HG03139 (cell line): ENCODE measurements at regions not wholly inside any gene's neighbourhood (a gene's known extent, or its start where the extent isn't known, plus 50 kb on each side); places are given as distances from the start of the nearest gene placed in this dataset.

ENCODE experiments used
- ATAC-seq: cut with Tn5 transposase; IDR thresholded peaks from one replicate; pipeline ENCODE4 v1.9.1; 2021; ENCODE audit not compliant: unreplicated experiment

DNA sequence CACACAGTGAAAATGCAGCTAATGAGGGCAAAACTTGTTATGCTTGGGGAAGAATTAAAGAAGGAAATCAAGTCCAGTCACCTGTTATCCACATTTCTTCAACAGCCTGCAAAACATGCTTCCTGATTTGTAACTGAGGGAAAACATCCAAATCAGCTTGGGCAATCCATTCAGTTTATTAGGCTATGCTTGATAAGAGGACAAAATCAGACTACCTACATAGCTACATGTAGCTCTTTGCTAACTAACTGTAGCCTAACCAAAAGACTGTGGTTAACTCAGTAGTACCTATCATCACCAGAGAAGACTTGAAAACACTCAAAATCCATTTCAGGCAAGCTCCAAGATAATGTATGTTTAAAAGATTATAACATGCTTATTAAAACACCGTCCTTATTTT is 436.4 kb downstream of the SHQ1 start:
- no peak for ATAC-seq

DNA sequence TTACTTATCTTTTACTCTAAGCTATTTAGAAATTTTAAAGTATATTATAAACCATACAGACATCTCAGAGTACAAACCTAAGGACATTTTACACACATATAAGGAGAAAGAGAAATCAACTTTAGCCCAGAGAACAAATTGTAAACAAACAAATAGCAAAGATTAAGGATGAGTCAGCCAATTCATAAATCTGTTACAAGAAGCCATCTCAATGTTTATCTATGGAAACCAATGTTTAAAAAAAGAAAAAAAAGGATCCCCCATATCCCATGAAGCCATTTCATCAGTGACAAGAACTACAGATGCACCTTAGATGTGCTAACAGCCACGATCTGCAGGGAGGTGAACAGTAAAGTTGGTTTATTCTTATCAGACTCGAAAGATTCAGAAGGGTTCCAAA is 437.1 kb downstream of the SHQ1 start:
- ATAC-seq: no peak

DNA sequence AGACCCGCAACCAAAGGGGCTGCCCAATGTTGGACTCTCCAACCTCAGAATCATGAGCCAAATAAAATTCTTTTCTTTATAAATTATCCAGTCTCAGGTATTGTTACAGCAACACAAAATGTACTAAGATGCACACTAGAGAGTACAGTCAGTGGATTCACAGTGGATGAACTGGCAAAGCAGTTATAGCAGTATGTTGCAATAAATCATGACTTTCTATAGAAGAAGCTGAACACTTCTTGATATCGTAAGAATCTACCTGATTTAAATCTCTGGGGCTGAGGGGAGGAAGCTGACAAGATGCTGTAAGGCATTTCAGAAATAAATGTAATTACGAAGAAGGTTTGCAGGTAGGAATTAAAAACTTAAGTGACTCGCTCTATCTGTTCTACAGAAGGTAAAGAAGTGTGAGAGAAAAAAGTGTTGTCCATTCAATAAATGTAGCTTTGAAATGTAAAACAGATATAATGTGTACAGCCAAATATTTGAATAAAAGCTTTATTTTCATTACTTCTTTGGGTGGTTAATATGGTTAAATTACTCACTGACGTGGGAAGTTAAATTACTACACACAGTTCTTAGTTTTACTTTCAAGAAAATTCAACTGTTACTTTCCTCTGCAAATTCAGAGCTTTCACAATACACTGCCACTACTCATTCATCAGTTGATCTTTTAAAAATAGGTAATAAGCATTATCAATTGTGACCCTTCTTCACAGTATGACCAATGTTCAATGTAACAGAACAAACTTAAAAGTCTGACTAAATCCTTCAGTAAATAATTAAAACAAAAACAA is 439.1 kb downstream of the SHQ1 start:
- ATAC-seq: no peak

DNA sequence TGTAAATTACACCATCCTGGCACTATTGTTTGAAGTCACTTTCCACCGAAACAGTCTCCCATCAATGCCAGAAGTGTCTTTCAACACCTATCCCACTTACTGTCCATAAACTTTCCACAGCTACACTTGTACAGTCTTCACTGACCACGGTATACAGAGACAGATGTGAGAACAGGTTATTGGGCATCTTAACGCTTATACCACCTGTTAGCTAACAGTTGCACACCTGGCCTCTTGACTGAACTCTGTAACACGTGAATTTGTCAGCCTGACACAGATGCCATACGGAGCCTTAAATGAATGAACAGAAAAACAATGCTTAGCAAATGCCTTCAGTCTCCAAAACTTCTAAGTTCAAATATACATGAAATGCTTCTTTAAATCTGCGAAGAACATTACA is 440.5 kb downstream of the SHQ1 start:
- no peak for ATAC-seq

DNA sequence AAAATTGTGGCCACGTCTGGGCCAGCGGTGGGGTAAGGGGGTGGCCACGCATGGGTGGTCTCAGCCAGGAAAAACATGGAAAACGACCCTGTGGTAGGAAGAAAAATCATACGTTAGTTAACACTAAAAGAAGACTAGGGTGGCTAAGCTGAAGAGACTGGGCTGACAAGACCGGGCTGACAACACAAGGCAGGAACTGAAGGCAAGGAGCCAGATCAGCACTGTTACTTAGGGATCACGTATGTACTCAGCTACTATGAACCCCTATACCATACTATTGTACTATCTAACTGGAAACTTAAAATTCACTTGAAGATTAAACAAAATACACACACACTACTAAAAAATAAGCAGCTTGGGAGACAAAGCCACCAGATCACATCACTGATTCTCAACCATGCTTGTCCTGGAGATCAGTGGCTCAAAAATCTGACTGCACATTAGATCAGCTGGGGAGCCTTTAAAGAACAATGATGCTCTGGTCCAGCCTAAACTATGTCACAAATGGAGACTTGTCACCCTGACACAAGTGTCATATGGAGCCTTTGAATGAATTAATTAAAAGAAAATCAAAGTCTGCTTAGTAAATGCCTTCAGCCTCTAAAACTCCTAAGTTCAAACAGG is 442.2 kb downstream of the SHQ1 start:
- ATAC-seq: no peak

DNA sequence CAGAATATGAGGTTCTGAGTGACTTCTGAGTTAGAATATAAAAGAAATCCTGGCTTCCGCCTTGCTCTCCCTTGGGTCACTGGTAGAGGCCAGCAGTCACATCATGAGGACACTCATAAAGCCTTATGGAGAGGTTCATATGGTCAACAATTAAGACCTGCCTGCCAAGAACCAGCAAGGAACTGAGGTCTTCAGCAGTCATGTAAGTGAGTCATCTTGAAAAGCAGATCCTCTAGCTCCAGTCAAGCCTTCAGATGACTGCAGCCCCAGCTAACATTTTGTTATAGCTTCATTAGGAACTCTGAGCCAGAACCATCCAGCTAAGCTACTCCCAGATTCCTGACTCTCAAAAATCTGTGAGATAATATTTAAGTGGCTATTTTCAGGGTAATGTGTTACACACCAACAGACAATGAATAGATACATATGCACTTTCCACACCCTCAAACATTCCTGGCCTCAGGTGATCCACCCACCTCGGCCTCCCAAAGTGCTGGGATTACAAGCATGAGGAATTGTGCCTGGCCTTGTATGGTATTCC is 447.2 kb downstream of the SHQ1 start:
- no peak for ATAC-seq

DNA sequence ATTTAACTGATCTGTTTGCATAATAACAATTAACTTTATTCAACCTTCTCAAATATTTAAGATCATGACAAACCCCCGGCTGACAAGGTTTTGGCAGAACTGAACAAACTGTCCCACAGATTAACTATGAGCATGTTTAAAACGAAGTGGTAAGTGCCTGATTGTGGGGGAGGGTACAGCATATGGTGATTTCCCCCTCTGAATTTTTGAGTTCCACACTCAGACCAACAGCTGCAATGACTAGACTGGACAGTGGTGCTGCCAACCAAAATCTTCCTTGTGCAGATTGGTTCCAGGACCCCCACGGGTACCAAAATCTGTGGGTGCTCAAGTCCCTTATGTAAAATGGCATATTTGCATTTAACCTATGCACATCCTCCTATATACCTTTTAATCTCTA is 449.5 kb downstream of the SHQ1 start:
- no peak for ATAC-seq

DNA sequence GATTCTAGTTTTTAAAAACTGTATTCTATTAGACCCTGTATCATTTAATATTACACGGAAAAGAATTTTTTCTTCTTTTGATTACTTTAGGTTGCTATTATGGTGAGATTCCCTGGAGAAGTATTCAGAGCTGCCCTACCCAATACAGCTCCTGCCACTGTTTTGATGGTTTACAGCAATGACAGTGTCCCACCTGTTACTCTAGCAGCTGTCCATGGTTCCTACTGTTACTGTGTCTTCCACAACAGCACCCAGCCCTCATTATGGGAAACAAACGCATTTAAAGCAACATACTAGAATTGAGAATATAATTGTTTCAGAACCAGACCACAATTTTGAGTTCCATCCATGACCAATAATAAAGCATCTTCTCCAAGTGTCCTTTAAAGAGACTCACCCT is 450.7 kb downstream of the SHQ1 start:
- no peak for ATAC-seq

DNA sequence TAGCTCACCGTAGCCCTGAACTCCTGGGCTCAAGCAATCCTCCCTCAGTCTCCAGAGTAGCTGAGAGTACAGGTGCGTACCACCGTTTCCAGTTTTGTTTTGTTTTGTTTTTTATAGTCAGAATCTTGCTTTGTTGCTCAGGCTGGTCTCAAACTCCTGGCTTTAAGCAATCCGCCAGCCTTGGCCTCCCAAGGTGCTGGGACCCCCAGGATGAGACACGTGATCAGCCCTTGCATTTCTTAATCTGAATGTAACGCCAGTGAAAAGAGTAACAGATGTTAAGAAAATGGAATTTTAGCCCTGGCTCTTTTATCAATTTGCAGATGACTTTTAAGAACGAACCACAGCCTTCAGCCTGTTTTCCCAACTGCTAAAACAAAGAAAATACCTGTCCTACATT is 451.3 kb downstream of the SHQ1 start:
- ATAC-seq: no peak

DNA sequence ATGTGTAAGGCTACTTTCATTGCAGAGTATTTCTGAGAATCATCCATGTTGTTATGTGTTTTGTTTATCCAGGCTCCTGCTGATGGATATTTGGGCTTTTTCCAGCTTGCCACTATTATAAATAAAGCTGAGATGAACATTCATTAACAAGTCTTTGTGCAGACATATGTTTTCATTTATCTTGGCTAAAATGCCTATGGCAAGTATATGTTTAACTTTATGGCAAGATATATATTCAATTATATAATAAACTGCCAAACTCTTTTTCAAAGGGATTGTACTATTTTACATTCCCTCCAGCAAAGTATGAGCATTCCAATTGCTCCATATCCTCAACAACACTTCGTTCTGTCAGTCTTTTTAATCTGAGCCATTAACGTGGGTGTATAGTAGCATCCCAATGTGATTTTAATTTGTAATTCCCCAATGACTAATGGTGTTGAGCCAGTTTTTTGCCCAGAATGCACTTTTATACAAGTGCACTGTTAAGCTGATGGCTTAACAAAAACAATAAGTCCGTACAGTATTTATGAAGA is 452.4 kb downstream of the SHQ1 start:
- no peak for ATAC-seq

DNA sequence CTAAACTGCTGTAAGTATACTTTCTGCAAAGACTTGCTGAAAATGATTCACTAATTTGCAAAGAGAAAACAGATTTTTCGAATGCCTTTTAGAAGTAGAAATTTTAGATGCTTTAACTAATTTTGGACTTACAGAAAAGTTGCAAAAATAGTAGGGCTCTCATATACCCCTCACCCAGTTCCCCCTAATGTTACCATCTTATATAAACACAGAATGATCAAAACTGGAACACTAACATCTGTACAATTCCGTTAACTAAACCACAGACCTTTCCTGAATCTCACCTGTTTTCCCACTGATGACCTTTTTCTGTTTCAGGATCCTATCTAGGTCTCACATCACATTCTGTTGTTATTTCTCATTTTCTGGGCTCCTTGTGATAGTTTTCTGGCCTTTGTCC is 454.8 kb downstream of the SHQ1 start:
- no peak for ATAC-seq

DNA sequence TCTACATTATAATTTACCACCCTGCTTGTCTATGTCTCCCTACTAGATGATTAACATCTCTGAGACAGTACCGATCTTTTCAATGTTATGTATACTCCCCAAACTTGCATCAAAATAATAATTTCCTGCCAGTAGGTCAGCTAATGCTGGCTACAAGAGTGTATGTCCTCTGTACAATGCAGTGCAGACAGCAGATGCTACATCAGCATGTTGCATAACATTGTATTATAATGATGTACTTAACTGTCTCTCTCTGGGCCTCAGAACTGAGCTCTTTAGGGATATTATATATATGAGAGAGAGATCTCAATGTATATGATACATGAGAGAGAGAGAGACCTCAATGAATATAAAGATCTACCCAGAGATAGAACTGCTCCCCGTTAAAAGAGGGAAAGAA is 456.6 kb downstream of the SHQ1 start:
- ATAC-seq: no peak

DNA sequence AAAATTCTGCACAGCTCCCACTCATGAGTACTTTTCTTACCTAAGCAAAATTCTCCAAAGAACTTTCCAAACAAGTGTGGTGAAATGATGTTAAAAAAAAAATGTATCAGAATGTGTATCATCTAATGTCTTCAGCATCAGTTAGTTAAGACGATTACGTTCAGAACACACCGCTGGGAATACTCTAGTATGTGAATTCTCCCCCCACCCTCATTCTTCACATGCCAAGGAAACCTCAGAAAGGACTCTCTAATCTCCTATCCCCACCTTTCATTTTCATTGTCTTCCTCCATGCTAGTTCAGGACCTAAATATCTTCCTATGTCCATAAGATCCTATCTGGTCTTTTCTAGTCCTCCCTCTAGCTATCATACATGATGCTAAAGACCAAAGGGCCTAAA is 457.4 kb downstream of the SHQ1 start:
- no peak for ATAC-seq

DNA sequence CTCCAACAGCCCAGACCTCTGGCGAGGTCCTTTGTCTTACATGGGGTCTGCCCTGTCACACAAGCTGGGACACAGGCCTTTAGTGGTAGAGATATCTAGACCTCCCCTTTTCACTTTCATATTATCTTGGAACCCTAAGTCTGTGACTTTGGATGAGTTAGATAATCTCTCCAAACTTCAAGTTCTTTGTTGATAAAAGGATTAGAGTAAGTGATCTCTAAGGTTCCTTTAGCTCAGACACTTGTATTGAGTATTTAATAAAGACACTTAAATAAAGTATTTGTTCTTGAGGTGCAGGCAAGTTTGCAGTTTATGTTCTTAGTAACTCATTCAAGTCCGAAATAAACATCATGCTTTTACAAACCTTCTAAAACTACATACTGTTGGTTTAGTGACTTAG is 459.6 kb downstream of the SHQ1 start:
- ATAC-seq: no peak

DNA sequence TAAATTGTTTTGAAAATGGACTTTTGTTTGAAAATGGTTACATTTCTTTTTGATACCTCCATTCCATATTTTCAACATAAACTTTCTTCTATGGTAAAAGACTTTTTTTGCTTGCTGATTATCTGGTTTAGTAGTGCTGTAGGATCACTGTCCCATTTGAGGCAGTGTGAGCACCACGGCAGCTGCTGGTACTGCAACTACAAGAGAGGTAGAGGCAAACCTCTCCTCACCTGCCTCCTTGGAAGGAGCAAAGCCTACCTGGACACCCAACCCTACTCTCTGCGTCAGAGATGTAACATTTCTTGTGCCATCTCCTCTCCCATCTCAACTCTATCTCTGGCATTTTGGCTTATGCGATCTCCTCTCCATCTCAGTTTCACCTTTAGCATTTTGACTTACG is 460.1 kb downstream of the SHQ1 start:
- ATAC-seq: no peak

DNA sequence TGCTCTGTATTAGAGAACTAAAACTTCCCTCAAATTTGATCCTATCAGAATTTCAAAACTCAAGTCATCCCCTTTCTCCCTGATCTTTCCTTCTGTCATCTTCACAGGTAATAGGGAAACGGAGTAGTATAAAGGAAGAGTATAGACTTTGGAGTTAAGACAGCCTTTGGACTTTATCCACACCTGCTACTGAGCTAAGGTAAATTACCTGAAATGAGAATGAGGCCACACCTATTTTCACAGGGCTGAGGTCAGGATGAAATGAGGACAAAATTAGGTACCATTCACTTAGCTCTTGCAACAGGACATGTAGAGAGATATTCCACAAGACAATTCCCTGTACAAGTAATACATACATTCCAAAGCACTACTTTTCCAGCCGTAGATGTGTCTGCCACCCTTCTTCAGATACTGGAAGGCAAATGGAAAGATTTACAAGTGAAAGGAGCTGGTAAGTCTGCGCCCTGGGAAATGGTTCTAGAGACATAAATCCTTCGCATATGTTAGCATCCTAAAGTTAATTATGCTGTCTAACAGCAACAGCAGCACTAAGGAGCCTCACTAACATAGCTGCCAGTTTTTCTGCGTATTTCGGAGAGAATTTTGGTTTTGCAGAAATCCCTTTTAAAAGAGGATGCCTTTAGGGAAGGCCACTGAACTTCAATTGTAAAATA is 461.8 kb downstream of the SHQ1 start:
- ATAC-seq: no peak

DNA sequence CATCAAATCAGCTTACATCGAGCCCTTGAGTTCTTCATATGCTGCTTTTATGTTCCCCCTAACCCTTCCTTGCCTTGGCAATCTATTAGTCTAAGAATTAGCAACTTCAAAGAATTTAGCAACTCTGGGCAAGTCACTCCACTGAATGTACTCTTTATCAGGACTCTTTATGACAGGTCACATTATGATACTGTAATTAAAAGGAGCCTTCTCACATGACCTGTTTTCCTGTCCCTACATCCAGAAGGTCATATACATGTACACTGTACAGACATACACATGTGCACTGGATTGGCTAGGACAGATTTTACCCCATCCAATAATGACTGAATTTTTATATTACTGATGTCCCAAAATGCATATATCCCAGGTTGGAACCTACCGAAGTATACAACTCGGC is 463.1 kb downstream of the SHQ1 start:
- no peak for ATAC-seq

DNA sequence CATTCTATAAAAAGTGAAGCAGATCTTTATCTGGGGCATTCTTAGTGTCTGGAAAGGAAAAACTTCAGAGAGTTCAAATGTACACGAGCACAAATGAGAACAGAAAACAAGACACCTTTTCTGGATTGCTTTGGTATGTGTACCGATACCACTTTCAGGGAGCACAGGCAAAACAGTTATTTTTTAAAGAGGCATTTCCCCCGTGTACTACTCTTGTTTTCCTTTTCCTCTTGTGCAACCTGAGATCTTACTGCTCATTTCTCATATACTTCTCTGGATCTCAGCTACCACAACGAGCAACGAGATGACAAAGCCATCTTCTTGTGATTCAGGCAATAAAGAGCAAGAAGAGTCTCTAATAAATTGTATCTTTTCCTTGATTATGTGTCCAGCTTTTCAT is 463.6 kb downstream of the SHQ1 start:
- ATAC-seq: no peak

DNA sequence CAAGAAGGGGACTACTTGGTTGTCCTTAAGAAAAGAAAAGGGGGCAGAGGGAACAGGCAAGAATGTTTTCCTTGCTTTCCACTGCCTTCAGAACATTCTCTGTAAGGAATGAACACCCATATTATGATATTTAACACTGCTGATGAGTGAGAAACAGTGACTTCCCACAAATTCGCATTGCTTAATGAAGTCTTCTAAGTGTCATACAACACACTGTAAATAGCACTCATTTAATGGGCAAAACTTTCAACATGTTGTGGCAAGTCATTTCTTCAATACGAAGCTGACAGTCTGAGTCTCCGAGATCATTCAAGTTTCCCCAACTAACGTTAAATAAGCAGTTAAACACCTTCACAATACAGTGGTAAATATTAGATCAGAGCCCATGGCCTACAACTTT is 464.4 kb downstream of the SHQ1 start:
- ATAC-seq: no peak

DNA sequence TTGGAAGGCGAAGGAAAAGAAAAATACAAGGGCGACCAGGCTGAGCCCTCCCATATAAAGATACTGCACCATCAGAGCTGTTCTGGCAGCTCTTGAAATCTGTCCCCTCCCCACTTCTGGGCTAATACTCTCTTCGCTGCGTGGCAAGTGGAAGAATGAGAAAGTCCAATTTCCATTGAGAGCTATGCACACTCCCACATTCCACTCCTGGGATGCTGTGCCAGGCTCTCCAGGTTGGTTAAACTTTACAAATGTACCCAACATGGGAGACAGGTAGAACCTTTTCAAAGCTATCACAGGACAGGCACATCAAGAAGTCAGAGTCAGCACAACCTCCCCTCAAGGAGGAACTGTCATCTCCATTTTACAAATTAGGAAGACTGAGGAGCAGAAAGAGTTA is 465.0 kb downstream of the SHQ1 start:
- no peak for ATAC-seq

DNA sequence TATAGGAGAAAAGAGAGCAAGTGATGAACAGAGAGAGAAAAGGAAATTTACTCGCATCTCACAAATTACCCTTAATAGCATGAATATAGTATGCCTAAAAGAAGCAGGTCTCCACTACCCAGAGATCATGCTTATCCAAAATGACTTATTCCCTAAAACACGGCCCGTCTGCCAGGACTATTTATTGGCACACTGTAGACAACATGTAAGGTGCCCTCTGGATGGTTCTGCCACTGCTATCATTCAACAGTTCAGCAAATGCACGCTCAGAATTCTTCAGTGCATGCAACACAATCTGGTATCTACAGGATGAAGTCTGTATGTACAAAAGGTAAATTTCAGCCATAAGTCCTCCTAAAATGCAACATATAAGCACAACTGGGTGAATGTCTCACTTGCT is 465.8 kb downstream of the SHQ1 start:
- no peak for ATAC-seq

DNA sequence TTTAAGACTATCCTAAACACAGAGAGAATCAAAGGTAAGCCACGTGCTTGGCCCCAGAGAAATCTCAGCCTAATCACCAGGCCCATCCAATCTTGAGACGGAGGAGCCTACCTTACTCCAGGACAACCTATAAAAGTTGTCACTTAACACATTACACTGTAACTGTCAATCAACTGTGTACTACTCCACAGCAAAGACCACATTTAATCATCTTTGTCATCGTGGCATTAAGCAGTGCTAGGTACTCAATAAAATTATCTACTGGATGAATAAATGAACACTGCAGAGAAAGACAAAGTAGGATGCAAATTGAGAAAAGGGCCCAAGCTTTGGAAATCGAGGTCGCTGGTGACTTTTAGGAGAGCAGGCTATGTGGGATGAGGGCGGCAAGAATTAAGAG is 466.7 kb downstream of the SHQ1 start:
- ATAC-seq: no peak
